ENCODE measurements at regions not wholly inside any gene's neighbourhood (a gene's known extent, or its start where the extent isn't known, plus 50 kb on each side); places are given as distances from the start of the nearest gene placed in this dataset.

DNA sequence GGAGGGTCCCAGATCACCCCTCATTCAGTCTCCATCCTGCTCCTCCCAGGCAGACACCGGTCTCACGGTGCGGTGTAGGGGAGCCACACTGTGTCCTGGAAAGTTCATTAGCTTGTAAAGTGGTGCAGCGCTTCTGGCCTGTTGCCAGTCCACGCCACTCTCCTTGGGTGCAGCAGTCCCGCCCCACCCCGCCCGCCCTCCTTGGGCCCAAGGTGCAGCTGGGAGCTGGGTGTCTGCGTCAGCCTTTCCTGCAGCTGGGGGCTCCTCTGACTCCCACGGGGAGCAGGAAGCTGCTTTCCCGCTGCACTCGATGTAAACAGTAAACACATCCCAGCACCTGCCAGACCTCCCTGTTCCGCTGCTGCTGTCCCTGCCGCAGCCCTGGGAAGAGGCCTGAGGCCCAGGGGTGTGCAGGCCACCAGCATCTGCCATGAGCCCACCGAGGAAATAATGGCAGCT is 53.8 kb upstream of the ASB18 start:
- DNase-seq (ENCODE audit: low read depth) = no peak

DNA sequence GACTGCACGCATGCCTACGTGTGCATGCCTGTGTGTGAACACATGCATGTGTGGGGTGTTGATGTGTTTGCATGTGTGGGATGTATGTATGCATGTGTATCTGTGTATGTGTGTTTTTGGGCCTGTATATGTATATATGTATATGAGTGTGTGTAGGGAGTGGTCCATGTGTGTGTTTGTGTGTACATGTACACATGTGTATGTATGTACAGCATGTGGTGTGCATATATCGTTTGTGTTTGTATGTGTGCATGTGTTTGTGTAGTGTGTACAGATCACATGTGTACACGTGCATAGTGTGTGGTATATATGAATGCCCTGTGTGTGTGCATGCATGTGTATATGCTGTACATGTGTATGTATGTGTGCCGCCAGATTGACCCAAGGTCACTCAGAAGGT is 54.2 kb upstream of the ASB18 start:
- no peak for DNase-seq (ENCODE audit: low read depth)

- DNase-seq (ENCODE audit: low read depth) = no peak
Observed at GRCh38 chr2:236319036-236319435, 54.8 kb upstream of the ASB18 start.

- DNase-seq (ENCODE audit: low read depth) = no peak
Observed at GRCh38 chr2:236321415-236321814, 57.2 kb upstream of the ASB18 start.

- DNase-seq (ENCODE audit: low read depth) = no peak
Observed at GRCh38 chr2:236333417-236334121, 69.4 kb upstream of the ASB18 start.

GRCh38 chr2:236334122-236334876 is 70.1 kb upstream of the ASB18 start:
- DNase-seq (ENCODE audit: low read depth) = no peak

DNA sequence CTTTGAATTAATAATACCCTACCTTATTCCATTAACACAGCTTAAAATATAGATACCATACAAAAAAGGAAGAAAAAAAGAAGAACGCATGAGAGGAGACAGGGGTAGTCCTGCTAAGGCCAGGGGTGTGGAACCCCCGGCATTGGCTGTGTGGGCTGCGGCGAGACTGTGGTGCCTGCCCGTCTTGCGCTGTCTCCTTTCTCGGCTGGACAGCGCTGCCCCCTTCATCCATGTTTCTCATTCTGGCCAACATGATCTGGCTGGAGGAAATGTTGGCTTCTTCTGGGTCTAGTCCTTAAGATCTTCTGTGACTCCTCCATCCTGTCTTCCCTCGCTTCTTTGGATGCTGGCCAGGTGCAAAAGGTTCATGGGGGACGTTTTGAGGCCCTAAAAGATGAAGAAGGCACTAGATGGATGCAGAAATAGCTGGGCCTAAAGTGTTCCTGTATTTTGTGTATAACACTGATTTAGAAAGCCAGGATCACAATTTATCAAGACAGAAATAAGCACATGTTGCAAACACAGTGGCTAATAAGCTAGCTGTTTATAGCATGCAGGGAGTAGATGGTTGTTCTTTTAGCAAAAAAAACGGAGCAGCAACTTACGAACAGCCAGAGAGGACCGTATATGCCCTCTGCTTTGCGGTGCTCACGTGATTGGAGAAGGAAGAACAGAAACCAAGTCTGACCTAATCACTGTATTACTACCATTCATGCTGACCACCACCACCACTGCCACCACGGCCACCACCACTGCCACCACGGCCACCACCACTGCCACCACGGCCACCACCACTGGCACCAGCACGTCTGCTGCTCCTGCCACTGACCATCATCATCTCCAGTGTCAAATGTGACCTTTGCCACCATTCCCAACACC is 71.7 kb upstream of the ASB18 start:
- no peak for DNase-seq (ENCODE audit: low read depth)

DNA sequence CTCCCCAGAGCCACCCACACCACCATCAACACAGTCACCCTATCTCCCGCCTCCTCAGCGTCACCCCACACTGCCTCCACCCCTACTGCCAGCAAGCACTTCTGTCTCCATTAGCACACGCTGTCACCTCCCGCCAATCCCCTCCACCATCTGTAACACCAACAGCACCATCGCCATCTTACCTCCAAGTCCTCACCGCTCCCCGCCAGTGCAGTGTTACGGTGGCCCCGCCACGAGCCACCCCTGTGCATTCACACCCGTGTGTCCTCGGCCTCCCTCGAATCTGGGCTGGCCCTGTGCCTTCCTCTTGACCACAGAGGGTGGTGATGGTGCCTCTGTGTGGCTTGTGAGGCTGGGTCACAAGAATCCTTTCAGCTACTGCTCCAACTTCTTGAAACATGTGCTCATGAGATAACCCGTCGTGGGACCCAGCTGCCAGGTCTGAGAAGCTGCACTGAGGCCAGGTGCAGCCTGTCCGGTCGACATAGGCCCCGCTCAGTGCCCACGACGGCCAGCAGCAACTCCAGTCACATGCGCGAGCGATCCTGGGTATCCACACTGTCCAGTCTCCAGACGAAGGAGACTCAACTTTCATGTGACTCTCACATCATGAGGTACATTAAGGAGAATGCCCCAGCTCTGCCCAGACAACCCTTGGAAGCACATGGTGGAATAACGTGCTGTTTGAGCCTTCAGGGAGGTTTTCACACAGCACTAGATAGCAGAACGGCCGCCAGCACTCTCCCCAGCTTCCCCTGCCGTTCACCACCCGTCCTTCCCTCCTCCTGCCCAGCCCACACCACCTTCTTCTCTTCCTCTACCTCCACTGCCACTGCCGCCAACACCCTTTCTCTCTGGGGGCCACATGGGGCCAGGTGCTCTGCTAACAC is 72.6 kb upstream of the ASB18 start:
- DNase-seq (ENCODE audit: low read depth) = no peak

- no peak for DNase-seq (ENCODE audit: low read depth)
Observed at GRCh38 chr2:236337465-236338325, 73.5 kb upstream of the ASB18 start.

- no peak for DNase-seq (ENCODE audit: low read depth)
Observed at GRCh38 chr2:236338495-236339184, 74.4 kb upstream of the ASB18 start.

GRCh38 chr2:236340251-236340650 is 76.0 kb upstream of the ASB18 start:
- no peak for DNase-seq (ENCODE audit: low read depth)

DNA sequence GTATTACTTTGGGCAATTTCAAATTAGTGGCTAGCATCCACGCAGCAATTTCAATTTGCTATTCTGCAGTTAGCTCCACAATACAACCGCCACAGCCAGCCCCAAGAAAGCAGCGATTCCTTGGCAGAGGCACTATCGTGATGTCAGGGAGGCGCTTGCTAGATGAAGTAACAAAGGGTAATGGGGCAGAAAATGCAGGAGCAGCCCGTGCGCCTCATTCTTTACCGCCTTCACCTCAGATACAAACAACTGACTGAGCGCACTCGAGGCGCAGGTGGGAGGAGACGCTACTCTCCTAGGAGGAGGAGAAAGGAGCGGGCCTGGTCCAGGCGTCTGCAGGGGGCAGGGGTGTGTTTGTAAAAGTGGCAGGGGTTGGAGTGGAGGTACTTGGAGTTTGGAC is 76.9 kb upstream of the ASB18 start:
- no peak for DNase-seq (ENCODE audit: low read depth)

DNA sequence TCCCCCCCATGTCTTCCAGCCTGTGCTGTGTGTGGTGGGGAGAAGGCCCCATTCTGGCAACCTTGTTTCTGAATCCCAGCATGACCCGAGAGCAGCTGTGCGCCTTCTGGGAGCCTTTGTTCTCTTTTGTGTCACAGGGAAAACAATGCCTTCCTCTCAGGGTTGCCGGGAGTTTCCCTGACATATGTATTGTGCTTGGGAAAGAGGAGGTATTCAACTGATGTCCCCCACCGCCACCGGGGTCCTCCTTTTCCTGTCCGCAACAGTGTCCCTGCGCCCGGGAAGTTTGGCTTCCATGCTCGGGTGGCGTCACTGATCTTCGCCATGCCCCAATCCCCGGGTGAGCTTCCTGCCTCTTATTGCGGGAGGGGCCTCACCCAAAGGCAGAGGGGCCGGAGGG is 77.5 kb upstream of the ASB18 start:
- no peak for DNase-seq (ENCODE audit: low read depth)

DNA sequence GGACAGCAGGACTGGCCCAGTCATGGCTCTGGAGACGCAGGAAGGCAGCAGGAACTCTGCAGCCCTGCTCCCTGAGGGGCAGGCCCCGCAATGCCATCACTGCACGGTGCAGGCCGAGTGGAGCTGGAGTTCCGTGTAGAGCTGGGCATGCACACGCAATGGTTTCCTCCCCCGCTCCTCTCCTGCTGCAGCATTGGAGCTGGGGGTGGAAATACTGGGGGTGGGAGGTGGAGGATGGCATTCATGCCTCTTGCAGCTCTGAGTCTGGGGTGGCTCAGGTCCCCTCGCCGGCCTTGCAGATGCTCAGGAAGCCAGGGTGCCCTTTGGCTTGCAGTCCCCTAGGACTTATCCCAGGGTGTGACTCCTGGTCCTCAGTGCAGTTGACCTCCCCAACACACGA is 78.3 kb upstream of the ASB18 start:
- DNase-seq (ENCODE audit: low read depth) = no peak

DNA sequence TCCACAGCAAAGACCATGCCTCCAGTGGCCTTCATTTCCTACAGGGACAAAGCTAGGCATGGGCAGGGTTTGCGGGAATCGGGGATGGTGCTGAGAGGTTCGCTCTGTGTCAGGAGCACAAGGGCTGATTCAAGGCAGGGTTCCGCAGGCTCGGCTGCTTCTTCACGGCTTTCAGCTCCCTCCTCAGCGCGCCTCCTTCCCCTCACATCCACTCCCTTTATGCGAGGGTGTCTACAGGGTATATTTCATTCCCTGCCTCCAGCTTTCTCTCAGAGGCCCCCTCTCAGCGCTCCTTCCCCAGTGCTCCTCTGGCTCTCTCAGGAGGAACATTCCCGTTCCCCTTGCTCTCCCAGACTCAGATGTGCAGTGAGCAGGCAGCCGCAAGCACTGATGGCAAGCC is 78.7 kb upstream of the ASB18 start:
- no peak for DNase-seq (ENCODE audit: low read depth)

GRCh38 chr2:236343400-236344161 is 79.4 kb upstream of the ASB18 start:
- DNase-seq (ENCODE audit: low read depth) = peak; percentile 23

- DNase-seq (ENCODE audit: low read depth) = no peak
Observed at GRCh38 chr2:236344446-236344845, 80.2 kb upstream of the ASB18 start.

- DNase-seq (ENCODE audit: low read depth) = no peak
Observed at GRCh38 chr2:236345081-236345714, 81.0 kb upstream of the ASB18 start.

DNA sequence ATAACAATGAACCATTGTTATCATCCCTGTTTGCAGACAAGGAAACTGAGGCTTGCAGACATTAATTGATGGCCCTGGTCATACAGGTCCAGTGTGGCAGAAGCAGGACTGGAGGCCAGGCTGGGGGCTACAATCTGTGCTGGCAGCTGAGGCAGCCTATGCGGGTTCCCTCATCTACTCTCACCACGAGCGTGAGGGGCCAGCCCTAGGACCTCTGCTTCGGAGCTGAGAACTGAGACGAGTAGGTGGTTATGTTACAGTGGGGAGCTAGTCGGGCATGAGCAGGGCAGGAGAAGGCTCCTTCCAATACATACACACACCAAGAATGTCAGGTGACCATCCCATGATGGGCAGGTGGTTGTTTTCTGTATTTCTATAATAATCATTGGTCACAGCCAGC is 82.2 kb upstream of the ASB18 start:
- no peak for DNase-seq (ENCODE audit: low read depth)

Data from T follicular helper cell (primary cell).